PC-9 (cell line): ENCODE measurements at regions not wholly inside any gene's neighbourhood (a gene's known extent, or its start where the extent isn't known, plus 50 kb on each side); places are given as distances from the start of the nearest gene placed in this dataset.

ENCODE experiments used
- BruUV-seq: library from RNA; stranded (reverse); fragments of 400-500 nt; replicated peaks from 2 replicates; lab custom pipeline; 2021; lab: Mats Ljungman, UMichigan
- CTCF ChIA-PET: fragments of 300-600 bp; sonication (Branson Sonifier 250); formaldehyde crosslinking; loops from one replicate; lab custom pipeline; 2022; ENCODE audit warnings: antibody characterized with exemption; lab: Charles Lee
- POLR2A ChIA-PET: fragments of 300-600 bp; sonication (Branson Sonifier 250); formaldehyde crosslinking; loops from one replicate; lab custom pipeline; 2022; ENCODE audit warnings: antibody characterized with exemption; ENCODE audit not compliant: unreplicated experiment; lab: Charles Lee
- DNase-seq, 2 experiments: peaks; one replicate each; pipeline versions ENCODE4 v3.0.0 to v3.0.0-alpha.2; 2015 to 2022; ENCODE audit warnings: mixed read lengths in 1 of 2
- H2AFZ ChIP-seq: fragments of 200-600 bp; sonication (generic); 2 replicates; pipeline ENCODE4 v1.8.1; 2017; ENCODE audit warnings: antibody characterized with exemption
- H3F3A ChIP-seq: fragments of 200-600 bp; sonication (generic); 2 replicates; pipeline ENCODE4 v1.8.1; 2017; ENCODE audit warnings: antibody characterized with exemption, mild to moderate bottlenecking, low read depth; ENCODE audit not compliant: insufficient read depth
- H3K27ac ChIP-seq: fragments of 200-600 bp; sonication (generic); 2 replicates; pipeline ENCODE4 v1.6.1; 2016; ENCODE audit warnings: mixed run types
- H3K27me3 ChIP-seq: fragments of 200-600 bp; sonication (generic); 2 replicates; pipeline ENCODE4 v1.6.1; 2016; ENCODE audit warnings: low read depth, mixed run types; ENCODE audit not compliant: insufficient read depth
- H3K36me3 ChIP-seq: fragments of 200-600 bp; sonication (generic); 2 replicates; pipeline ENCODE4 v1.6.1; 2016; ENCODE audit warnings: low read depth, mixed run types
- H3K4me1 ChIP-seq: fragments of 200-600 bp; sonication (generic); replicated peaks from 2 replicates; pipeline ENCODE4 v1.6.1; 2016; ENCODE audit warnings: mixed run types; ENCODE audit not compliant: insufficient read depth
- H3K4me2 ChIP-seq: fragments of 200-600 bp; sonication (generic); 2 replicates; pipeline ENCODE4 v1.6.1; 2017; ENCODE audit warnings: mixed run types
- H3K4me3 ChIP-seq: fragments of 200-600 bp; sonication (generic); 2 replicates; pipeline ENCODE4 v1.6.1; 2016; ENCODE audit warnings: mixed run types
- H3K79me2 ChIP-seq: fragments of 200-600 bp; sonication (generic); 2 replicates; pipeline ENCODE4 v1.6.1; 2017; ENCODE audit warnings: low read depth, mixed run types
- H3K9me2 ChIP-seq: fragments of 200-600 bp; sonication (generic); 2 replicates; pipeline ENCODE4 v1.8.1; 2017; ENCODE audit warnings: mild to moderate bottlenecking; ENCODE audit not compliant: insufficient read depth
- H3K9me3 ChIP-seq: fragments of 200-600 bp; sonication (generic); 2 replicates; pipeline ENCODE4 v1.8.1; 2016; ENCODE audit warnings: low read depth; ENCODE audit not compliant: insufficient read depth
- H4K20me1 ChIP-seq: fragments of 200-600 bp; sonication (generic); 2 replicates; pipeline ENCODE4 v1.8.1; 2017; ENCODE audit not compliant: insufficient read depth
- CTCF ChIP-seq: fragments of 200-600 bp; sonication (generic); conservative IDR thresholded peaks from 2 replicates; pipeline ENCODE4 v1.6.1; 2017; ENCODE audit warnings: mixed run types, antibody characterized with exemption, mild to moderate bottlenecking, moderate library complexity
- EZH2 ChIP-seq: fragments of 200-600 bp; sonication (generic); IDR thresholded peaks from 2 replicates; pipeline ENCODE4 v1.8.0; 2017; ENCODE audit warnings: antibody characterized with exemption, low read depth
- intact Hi-C: fragments of 100-400 bp; cut with micrococcal nuclease; formaldehyde crosslinking; loops from one replicate; pipeline ENCODE4 v1.10.0; 2022; ENCODE audit not compliant: unreplicated experiment

- Histone ChIP-seq H3K27ac (no peak overlapping the region), H4K20me1 (no peaks in the 10 kb centered on the region), H3K4me2 (no peak overlapping the region), H3K79me2 (no peaks in the 10 kb centered on the region), H3K4me3 (no peak overlapping the region), H3K36me3 (no peaks in the 10 kb centered on the region), H3K27me3 (no peaks in the 10 kb centered on the region), H2AFZ (no peak overlapping the region), H3K9me3 (no peaks in the 10 kb centered on the region), H3K9me2 (no peaks in the 10 kb centered on the region), H3F3A (no peaks in the 10 kb centered on the region), H3K4me1 (no peaks in the 10 kb centered on the region)
- BruUV-seq = no TSS peak
- ChIA-PET CTCF (no interaction called here), POLR2A (no interaction called here)
- no peak for DNase-seq
- TF ChIP-seq CTCF = no peak
- no peak for TF ChIP-seq EZH2
- intact Hi-C loops = no loop called here
These were observed 66.1 kb downstream of the FZD1 start for GRCh38 chr7:91330191-91330808.

- no peaks in the 10 kb centered on the region for H3K4me1 ChIP-seq
- no TSS peak for BruUV-seq
- TF ChIP-seq EZH2 = no peak
- TF ChIP-seq CTCF = no peak
- H3K4me3 ChIP-seq = no peak overlapping the region
- no peaks in the 10 kb centered on the region for H4K20me1 ChIP-seq
- H3K27ac ChIP-seq = no peak overlapping the region
- H3K9me2 ChIP-seq = no peaks in the 10 kb centered on the region
- no peak overlapping the region for H3K4me2 ChIP-seq
- ChIA-PET POLR2A (no interaction called here), CTCF (no interaction called here)
- H3F3A ChIP-seq = no peaks in the 10 kb centered on the region
- no peaks in the 10 kb centered on the region for H3K27me3 ChIP-seq
- H3K9me3 ChIP-seq = no peaks in the 10 kb centered on the region
- H3K36me3 ChIP-seq = no peaks in the 10 kb centered on the region
- no peaks in the 10 kb centered on the region for H3K79me2 ChIP-seq
- no peak for DNase-seq
- intact Hi-C loops = no loop called here
- H2AFZ ChIP-seq = no peak overlapping the region
These were observed 66.6 kb downstream of the FZD1 start for GRCh38 chr7:91330866-91331265.

GRCh38 chr7:91336106-91336505, 71.9 kb downstream of the FZD1 start:
- CTCF ChIA-PET = no interaction called here
- H3K79me2 ChIP-seq = no peaks in the 10 kb centered on the region
- H2AFZ ChIP-seq = no peak overlapping the region
- no TSS peak for BruUV-seq
- no peak overlapping the region for H3K27ac ChIP-seq
- no peak for DNase-seq
- TF ChIP-seq EZH2 (no peak), CTCF (no peak)
- H3K36me3 ChIP-seq = no peaks in the 10 kb centered on the region
- no peaks in the 10 kb centered on the region for H3K9me3 ChIP-seq
- H3K4me3 ChIP-seq = no peak overlapping the region
- H3K4me2 ChIP-seq = no peak overlapping the region
- H3K27me3 ChIP-seq = no peaks in the 10 kb centered on the region
- no peaks in the 10 kb centered on the region for H4K20me1 ChIP-seq
- H3K9me2 ChIP-seq = no peaks in the 10 kb centered on the region
- intact Hi-C loops = no loop called here
- POLR2A ChIA-PET = no interaction called here
- H3F3A ChIP-seq = no peaks in the 10 kb centered on the region
- H3K4me1 ChIP-seq = no peaks in the 10 kb centered on the region
